IMR-90 (cell line): ENCODE measurements at regions not wholly inside any gene's neighbourhood (a gene's known extent, or its start where the extent isn't known, plus 50 kb on each side); places are given as distances from the start of the nearest gene placed in this dataset.

Experiments used
- BHLHE40 ChIP-seq: fragments of 150-350 bp; IDR thresholded peaks from 2 replicates; pipeline ENCODE4 v1.6.1; 2016; ENCODE audit warnings: mild to moderate bottlenecking, low read depth, low read length
- CTCF ChIP-seq: conservative IDR thresholded peaks from 2 replicates; pipeline ENCODE4 v1.5.1; 2012; ENCODE audit warnings: mild to moderate bottlenecking, low read depth, low read length, improper control_type of control experiment
- MAZ ChIP-seq: IDR thresholded peaks from 2 replicates; pipeline ENCODE4 v1.6.1; 2012; ENCODE audit warnings: low read depth, mild to moderate bottlenecking, low read length, improper control_type of control experiment, moderate library complexity, borderline replicate concordance
- MXI1 ChIP-seq: IDR thresholded peaks from 2 replicates; pipeline ENCODE4 v1.6.1; 2012; ENCODE audit warnings: low read depth, mild to moderate bottlenecking, low read length, moderate library complexity, borderline replicate concordance
- NFE2L2 ChIP-seq: fragments of 150-350 bp; IDR thresholded peaks from 2 replicates; pipeline ENCODE4 v1.6.1; 2016; ENCODE audit warnings: low read depth, mild to moderate bottlenecking, low read length
- POLR2A ChIP-seq: IDR thresholded peaks from 2 replicates; pipeline ENCODE4 v1.6.1; 2012; ENCODE audit warnings: mild to moderate bottlenecking, low read depth, low read length
- RAD21 ChIP-seq: IDR thresholded peaks from 2 replicates; pipeline ENCODE4 v1.6.1; 2012; ENCODE audit warnings: low read length, improper control_type of control experiment
- SMC3 ChIP-seq: fragments of 150-350 bp; IDR thresholded peaks from 2 replicates; pipeline ENCODE4 v1.6.1; 2016; ENCODE audit warnings: low read depth, mild to moderate bottlenecking, antibody characterized with exemption, low read length, moderate library complexity
- USF2 ChIP-seq: fragments of 150-350 bp; IDR thresholded peaks from 2 replicates; pipeline ENCODE4 v1.6.1; 2017; ENCODE audit warnings: mild to moderate bottlenecking, antibody characterized with exemption, low read length, low read depth
- TF ChIP-seq, protein P1 (sequence below): fragments of 150-350 bp; IDR thresholded peaks from 2 replicates; pipeline ENCODE4 v1.6.1; 2016; ENCODE audit warnings: low read depth, mild to moderate bottlenecking, low read length, moderate library complexity, borderline replicate concordance

DNA sequence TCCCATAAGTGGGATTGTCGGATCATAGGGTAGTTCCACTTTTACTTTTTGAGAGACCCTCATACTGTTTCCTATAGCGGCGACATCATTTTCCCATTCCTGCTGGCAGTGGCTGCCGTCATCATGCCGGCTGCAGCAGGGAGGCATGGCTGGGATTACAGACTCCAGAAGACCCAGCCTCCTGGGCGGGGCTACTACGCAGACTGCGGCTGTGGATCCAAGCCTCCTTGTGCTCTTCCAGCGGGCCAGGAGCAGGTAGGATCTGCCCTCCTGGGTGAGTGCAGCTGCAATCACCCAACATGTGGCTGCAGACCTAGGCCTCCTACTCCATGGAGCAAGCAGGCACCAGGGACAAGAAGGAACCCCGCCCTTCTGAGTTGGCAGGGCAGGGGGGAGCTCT, 359.2 kb downstream of the GALR1 start:
- no peak for TF ChIP-seq CTCF
- TF ChIP-seq RAD21, result no peak
- no peak for TF ChIP-seq SMC3
- TF ChIP-seq POLR2A, result no peak
- TF ChIP-seq MAZ, result no peak
- TF ChIP-seq USF2, result no peak
- TF ChIP-seq MXI1, result no peak
- TF ChIP-seq BHLHE40, result no peak
- TF ChIP-seq, protein P1, sequence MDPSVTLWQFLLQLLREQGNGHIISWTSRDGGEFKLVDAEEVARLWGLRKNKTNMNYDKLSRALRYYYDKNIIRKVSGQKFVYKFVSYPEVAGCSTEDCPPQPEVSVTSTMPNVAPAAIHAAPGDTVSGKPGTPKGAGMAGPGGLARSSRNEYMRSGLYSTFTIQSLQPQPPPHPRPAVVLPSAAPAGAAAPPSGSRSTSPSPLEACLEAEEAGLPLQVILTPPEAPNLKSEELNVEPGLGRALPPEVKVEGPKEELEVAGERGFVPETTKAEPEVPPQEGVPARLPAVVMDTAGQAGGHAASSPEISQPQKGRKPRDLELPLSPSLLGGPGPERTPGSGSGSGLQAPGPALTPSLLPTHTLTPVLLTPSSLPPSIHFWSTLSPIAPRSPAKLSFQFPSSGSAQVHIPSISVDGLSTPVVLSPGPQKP, result no peak
- TF ChIP-seq NFE2L2, result no peak
